ENCODE measurements at regions not wholly inside any gene's neighbourhood (a gene's known extent, or its start where the extent isn't known, plus 50 kb on each side); places are given as distances from the start of the nearest gene placed in this dataset.
"Not testable (repeated sequence)": the region's sequence is repeated elsewhere in the genome, so short reads cannot be mapped to it uniquely, and the experiment has no call there.

GRCh38 chr16:87124405-87124804, 192.8 kb downstream of the C16orf95 start:
- not testable (repeated sequence) for DNase-seq

GRCh38 chr16:87125206-87126155, 191.7 kb downstream of the C16orf95 start:
- no peak for DNase-seq

DNA sequence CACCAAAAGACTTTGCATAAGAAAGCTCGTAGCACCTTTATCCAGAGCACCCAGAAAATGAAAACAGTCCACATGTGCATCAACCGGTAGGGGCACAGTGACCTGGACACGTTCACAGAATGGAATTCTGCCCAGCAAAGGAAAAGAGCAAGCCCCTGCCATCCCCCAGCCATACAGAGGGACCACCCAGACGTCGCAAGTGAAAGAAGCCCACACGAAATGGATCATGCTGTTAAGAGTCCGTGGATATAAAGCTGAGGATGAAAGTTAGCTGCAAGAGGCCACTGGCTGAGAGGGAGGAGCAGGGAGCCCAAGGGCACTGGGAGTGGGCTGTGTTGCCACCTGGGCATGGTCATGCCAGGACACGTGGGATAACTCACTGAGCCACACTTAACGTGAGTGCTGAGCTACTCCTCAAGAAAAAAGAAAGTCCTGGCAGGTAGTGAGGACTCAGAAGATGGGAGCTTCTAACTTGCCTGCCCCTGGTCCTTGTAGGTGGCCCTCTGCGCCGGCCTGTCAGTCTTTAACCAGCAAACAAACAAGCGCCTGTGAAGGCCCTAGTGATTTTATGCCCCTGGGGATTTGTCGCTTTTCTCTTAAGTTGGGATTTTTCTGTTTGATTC, 190.7 kb downstream of the C16orf95 start:
- no peak for DNase-seq

DNA sequence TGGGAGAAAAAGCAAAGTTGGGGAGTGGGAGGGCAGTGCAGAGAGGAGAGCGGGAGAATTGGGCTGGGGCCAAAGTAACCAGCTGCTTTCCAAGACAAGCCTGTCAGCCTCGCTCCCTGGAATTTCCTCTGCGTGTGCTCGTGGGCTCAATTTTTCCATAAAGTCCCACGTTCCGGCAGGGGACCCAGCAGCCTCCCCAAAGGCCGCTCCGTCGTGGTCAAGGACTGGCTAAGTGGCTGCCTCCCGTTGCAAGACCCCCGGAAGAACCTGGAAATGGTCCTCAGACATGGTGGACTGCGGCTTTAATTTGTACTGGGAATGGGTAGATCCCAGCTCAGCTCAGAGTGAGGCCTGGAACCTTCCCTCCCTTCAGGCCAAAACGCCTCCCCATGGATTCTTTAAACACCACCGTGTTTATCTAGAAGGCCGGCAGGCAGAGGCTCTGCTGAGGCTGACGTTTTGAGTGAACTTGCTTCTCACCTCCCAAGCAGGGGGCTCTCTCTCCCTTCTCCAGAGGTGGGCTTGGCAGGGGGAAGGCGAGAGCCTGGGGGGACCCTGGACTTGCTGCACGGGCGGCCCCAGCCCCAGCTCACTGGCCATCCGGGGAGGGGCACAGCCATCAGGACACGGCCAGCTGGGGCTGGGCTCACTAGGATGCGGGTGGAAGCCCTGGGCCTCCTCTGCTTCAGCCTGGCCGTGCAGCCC, 190.0 kb downstream of the C16orf95 start:
- no peak for DNase-seq

DNA sequence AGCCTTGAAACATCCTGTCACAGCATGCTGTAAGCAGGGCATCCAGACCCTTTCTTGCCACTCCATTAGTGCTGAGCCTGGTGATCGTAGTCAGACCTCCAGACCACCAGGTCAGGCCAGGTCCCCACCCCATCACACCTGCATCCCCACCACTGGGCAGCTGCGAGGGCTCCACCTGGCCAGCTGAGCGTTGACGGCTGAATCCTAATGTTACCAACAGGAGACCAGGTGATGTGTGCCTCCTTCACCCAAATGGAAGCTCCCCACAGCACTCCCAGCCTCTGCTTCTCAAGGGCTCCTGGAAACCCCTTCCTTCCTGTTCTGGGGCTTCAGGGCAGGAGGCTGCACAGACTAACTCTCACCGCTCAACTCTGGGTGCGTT, 189.4 kb downstream of the C16orf95 start:
- DNase-seq, result no peak

- DNase-seq, result no peak
Measured at GRCh38 chr16:87129771-87130170, 187.4 kb downstream of the C16orf95 start.

GRCh38 chr16:87131061-87131995, 185.9 kb downstream of the C16orf95 start:
- DNase-seq, result no peak

DNA sequence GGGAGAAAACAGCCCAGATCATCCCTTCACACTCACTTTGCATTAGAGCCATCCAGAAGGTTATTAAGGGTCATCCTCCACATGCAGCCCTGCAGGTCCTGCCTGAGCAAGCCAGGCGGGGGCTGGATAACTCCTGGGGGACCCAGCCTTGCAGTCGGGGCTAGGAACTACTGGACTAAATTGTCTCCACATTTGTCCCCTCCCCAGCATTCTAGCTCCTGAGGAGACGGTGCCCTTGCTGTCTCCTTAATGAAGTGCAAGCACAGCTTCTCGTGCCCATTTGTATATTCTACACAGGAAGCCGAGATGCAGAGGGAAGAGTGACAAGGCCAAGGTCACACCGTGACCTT, 185.2 kb downstream of the C16orf95 start:
- DNase-seq, result no peak

DNA sequence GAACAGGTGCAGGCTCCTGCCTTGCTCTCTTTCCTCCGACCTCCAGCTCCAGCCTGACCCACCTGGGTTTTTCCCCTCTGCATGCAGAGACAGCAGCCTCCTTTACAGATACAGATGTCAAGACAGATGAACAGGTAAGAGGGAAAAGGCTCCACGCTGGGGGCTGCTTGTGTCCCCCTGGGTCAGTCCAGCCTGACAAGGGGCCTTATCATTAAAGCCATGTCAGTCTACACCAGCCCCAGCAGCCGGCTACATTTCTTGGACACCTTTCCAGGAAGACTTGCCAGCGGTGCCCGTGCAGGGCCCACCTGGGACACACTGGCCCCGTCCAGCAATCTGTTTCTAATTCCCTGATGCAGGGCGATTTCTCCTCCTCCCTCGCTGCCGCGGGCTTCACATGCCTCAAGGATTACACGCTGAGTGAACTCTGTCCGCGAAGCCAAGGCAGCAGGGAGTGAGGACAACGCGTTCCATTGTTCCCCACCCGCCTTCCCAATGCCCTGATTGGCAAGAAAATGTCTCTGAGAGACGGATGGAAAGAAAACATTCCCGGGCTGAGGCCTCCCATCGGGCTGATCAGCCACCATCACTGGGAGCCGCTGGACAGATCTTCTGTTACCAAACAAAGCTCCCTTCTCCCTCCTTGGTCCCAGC, 184.7 kb downstream of the C16orf95 start:
- no peak for DNase-seq

- no peak for DNase-seq
Measured at GRCh38 chr16:87133112-87133850, 183.9 kb downstream of the C16orf95 start.

DNA sequence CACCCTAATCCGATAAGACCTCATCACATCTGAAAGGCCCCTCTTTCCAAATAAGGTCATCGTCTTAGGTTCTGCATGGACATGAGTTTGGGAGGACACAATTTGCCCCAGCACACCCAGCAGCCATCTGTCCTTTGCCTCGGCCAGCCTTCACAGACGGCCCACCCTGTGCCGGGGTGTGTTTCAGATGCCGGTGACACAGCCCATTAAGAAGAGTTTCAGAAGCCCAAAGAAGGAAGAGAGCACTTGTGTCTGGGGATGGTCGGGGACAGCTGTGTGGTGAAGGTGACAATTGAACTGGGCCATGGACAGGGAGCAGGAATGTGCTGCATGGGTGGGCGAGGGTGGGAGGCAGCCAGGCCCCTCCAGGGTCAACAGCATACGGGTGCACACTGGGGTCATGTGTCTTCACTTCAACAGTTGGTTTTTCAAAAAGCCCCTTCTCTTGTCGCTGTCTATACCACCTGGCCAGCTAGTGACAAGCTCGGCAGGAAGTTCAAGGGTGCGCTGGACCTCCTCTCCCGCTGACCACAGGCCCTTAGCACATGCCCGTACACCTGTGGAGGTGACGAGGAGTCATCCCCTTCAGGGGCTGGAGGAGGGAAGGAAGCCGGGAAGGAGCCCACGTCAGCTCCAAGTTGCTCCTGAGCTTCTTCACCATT, 183.1 kb downstream of the C16orf95 start:
- DNase-seq, result no peak

DNA sequence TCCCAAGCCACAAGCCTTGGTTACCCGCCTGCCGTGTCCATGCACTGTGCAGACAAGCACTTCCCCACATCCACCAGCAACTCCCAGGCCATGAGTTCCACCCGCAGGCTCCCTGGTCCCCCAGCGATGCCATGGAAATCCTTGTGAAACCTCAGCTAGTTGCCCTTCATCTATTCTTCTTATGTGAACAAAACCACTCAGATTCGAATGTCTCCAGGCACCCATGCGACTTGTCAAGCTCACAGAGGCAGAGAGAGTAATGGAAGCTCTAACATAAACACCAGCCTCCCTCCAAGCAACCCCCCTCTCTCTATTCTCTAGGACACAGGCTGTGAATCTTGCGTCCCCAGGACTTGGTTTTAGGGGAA, 182.6 kb downstream of the C16orf95 start:
- no peak for DNase-seq

GRCh38 chr16:87135246-87136030, 181.8 kb downstream of the C16orf95 start:
- DNase-seq, result no peak

DNA sequence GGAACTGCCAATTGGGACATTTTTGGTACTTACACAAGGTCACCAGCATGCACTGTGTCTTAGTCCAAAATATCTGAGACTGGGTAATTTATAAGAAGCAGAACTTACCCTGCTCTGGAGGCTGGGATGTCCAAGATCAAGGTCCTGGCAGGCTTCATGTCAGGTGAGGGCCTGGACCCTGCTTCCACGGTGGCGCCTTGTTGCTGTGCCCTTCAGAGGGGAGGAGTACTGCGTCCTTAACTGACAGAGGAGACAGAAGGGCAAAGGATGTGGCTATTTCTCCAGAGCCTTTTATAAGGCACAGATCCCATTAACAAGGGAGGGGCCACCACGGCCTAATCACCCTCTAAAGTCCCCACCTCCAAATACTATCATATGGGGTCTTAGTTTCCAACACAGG, 178.9 kb downstream of the C16orf95 start:
- no peak for DNase-seq

DNA sequence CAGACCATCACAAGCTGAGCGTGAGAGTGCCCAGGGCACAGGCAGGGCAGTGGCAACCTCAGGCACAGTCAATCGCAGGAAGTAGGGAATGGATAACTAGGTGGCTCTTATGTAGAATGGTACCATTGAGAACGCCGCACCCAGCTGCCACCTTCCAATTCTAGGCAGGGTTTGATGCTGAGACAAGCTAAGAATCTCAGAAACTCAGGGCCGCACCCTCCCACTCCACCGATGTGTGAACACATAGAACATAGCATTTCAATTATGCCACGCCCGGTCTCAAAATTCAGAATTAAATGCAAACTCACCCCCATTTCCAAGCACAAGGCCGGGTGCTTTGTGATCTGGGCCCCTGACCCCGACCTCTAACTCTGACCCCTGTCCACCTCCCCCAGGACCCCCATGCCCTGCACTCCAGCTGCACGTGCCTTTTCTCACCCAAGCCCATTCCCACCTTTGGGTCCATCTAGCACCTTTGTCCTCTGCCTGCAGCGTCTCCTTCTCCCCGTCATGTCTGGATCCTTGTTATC, 178.4 kb downstream of the C16orf95 start:
- no peak for DNase-seq

DNA sequence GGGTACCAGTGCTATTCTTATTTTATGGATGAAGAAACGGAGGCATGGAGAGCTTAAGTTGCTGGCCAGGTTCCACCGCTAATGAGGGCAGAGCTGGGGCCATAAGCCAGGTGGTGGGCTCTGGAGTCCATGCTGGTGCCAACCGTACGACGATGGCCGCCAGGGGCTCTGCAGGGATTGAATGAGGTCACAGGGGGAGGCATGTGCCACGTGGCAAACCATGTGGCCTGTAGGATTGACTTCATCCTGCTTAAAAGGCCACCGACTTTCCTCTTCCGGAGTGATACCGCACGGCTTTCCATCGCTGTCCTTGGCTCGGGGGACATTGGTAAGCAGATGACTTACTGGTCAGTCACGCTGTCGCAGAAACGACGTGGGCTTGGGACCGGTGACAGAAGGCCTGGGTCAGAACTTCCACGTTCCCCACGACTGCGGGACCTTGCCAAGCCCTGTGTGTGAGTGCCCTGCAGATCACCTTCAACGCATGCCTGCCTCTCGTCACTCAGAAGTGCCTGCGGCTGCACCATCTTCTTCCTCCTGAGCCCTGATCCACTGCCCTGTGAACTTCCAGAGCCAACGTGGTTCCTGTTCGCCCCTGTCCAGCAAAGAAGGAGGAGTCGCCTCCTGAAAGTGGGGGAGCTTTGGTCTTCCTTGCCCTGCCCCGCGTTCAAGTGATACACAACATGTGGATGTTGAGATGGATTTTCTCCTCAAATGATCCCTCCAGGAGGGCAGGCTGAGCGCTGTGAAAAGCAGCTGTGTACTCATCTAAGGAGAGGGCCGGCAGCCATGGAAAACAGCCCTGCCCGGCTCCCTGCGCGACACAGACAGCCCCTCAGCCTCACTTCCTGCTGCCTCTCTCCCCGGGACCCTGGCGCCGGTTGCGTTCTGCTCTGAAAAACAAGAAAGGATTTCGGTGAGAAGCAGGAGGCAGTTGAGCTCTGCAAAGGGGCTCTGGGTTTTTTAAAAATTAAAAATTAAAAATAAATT, 176.7 kb downstream of the C16orf95 start:
- DNase-seq, result no peak

DNA sequence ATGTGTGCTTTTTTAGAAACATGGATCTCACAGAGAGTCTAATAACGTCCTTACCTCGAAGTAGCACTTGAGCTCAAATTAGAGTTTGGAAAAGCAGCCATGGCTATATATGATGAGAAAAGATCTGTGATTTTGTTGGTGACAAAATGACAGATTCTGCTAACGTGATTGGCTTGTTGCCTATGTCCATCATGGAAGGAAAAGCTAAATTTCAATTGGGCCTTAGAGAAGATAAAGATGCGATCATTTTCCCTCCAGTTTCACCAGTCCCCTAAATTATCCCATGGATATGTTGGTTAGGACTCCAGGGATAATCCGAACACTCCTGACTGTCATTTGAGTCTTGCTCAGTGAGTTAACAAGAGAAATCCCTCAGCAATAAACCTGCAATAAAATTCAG, 175.8 kb downstream of the C16orf95 start:
- no peak for DNase-seq

GRCh38 chr16:87143661-87144121, 173.5 kb downstream of the C16orf95 start:
- no peak for DNase-seq

All from stimulated activated naive CD4-positive, alpha-beta T cell treated with Interleukin-2 at 50 U/mL for 16 hours (primary cell).